WTC11 (cell line): ENCODE measurements at regions not wholly inside any gene's neighbourhood (a gene's known extent, or its start where the extent isn't known, plus 50 kb on each side); places are given as distances from the start of the nearest gene placed in this dataset.

Source experiments
- ATAC-seq: fragments of 200-7000 bp; cut with Tn5 transposase; 2 replicates; pipeline ENCODE4 v1.10.0; 2021; ENCODE audit warnings: mild to moderate bottlenecking, moderate library complexity
- CTCF ChIA-PET: fragments of 300-600 bp; sonication (Branson Sonifier 250); formaldehyde crosslinking; loops from one replicate; lab custom pipeline; 2021; ENCODE audit warnings: antibody characterized with exemption; lab: Charles Lee
- POLR2A ChIA-PET: fragments of 350-600 bp; sonication (Branson Sonifier 250); formaldehyde crosslinking; loops from one replicate; lab custom pipeline; 2021; ENCODE audit warnings: antibody characterized with exemption; lab: Charles Lee
- DNase-seq: peaks from one replicate; pipeline ENCODE4 v3.0.0; 2021; ENCODE audit warnings: low spot score
- H3K27ac Mint-ChIP-seq: 2 replicates; pipeline ENCODE4 v1.8.0; 2021; ENCODE audit warnings: mixed read lengths
- H3K27me3 Mint-ChIP-seq: 2 replicates; pipeline ENCODE4 v1.8.0; 2021; ENCODE audit warnings: low read depth, mild to moderate bottlenecking, moderate library complexity, mixed read lengths
- H3K36me3 Mint-ChIP-seq: 2 replicates; pipeline ENCODE4 v1.8.0; 2021; ENCODE audit warnings: mixed read lengths
- H3K4me1 Mint-ChIP-seq: 2 replicates; pipeline ENCODE4 v1.8.0; 2022; ENCODE audit warnings: mixed read lengths
- H3K4me3 Mint-ChIP-seq: 2 replicates; pipeline ENCODE4 v1.8.0; 2021; ENCODE audit warnings: mild to moderate bottlenecking, moderate library complexity, mixed read lengths
- H3K9me3 Mint-ChIP-seq: 2 replicates; pipeline ENCODE4 v1.8.0; 2021; ENCODE audit warnings: mixed read lengths
- AFF4 ChIP-seq: sonication (generic); formaldehyde crosslinking; IDR thresholded peaks from 2 replicates; pipeline ENCODE4 v1.8.1; 2023; ENCODE audit warnings: mild to moderate bottlenecking, missing genetic modification reagents, borderline replicate concordance
- CBFB ChIP-seq: sonication (generic); formaldehyde crosslinking; IDR thresholded peaks from 2 replicates; pipeline ENCODE4 v1.8.1; 2022; ENCODE audit warnings: mild to moderate bottlenecking, low read depth, missing genetic modification reagents
- CREB1 ChIP-seq: sonication (generic); formaldehyde crosslinking; IDR thresholded peaks from 2 replicates; pipeline ENCODE4 v1.8.0; 2023; ENCODE audit warnings: mild to moderate bottlenecking, missing genetic modification reagents
- CREM ChIP-seq: sonication (generic); formaldehyde crosslinking; IDR thresholded peaks from 2 replicates; pipeline ENCODE4 v1.8.1; 2022; ENCODE audit warnings: mild to moderate bottlenecking, missing genetic modification reagents, moderate library complexity
- CTCF ChIP-seq: fragments of 200-600 bp; IDR thresholded peaks from 2 replicates; pipeline ENCODE4 v1.8.0; 2022; ENCODE audit warnings: antibody characterized with exemption
- ESRRA ChIP-seq: sonication (generic); formaldehyde crosslinking; IDR thresholded peaks from 2 replicates; pipeline ENCODE4 v1.8.1; 2022; ENCODE audit warnings: mild to moderate bottlenecking, missing genetic modification reagents, borderline replicate concordance
- FOXJ3 ChIP-seq: sonication (generic); formaldehyde crosslinking; IDR thresholded peaks from 2 replicates; pipeline ENCODE4 v1.9.0; 2021; ENCODE audit warnings: missing genetic modification reagents, mild to moderate bottlenecking, borderline replicate concordance
- JUN ChIP-seq: sonication (generic); formaldehyde crosslinking; IDR thresholded peaks from 2 replicates; pipeline ENCODE4 v1.8.0; 2023; ENCODE audit warnings: mild to moderate bottlenecking, missing genetic modification reagents
- MAX ChIP-seq: sonication (generic); formaldehyde crosslinking; IDR thresholded peaks from 2 replicates; pipeline ENCODE4 v1.8.0; 2022; ENCODE audit warnings: mild to moderate bottlenecking, missing genetic modification reagents
- MLX ChIP-seq: sonication (generic); formaldehyde crosslinking; IDR thresholded peaks from 2 replicates; pipeline ENCODE4 v1.8.1; 2023; ENCODE audit warnings: mild to moderate bottlenecking, missing genetic modification reagents, moderate library complexity
- NFYB ChIP-seq: sonication (generic); formaldehyde crosslinking; conservative IDR thresholded peaks from 2 replicates; pipeline ENCODE4 v1.8.0; 2022; ENCODE audit warnings: low read depth, missing genetic modification reagents
- PRRX2 ChIP-seq: fragments of 250-450 bp; sonication (Bioruptor Pico); IDR thresholded peaks from 2 replicates; pipeline ENCODE4 v1.8.0; 2021; ENCODE audit warnings: mild to moderate bottlenecking
- RELA ChIP-seq: sonication (generic); formaldehyde crosslinking; IDR thresholded peaks from 2 replicates; pipeline ENCODE4 v1.8.1; 2022; ENCODE audit warnings: missing genetic modification reagents, mild to moderate bottlenecking, borderline replicate concordance
- RORB ChIP-seq: fragments of 250-450 bp; sonication (Bioruptor Pico); IDR thresholded peaks from 2 replicates; pipeline ENCODE4 v1.9.0; 2021; ENCODE audit warnings: mild to moderate bottlenecking
- USF1 ChIP-seq: sonication (generic); formaldehyde crosslinking; IDR thresholded peaks from 2 replicates; pipeline ENCODE4 v1.8.0; 2022; ENCODE audit warnings: mild to moderate bottlenecking, missing genetic modification reagents
- ZBTB43 ChIP-seq: sonication (generic); formaldehyde crosslinking; IDR thresholded peaks from 2 replicates; pipeline ENCODE4 v1.8.1; 2023; ENCODE audit warnings: mild to moderate bottlenecking, missing genetic modification reagents
- ZNF138 ChIP-seq: sonication (generic); formaldehyde crosslinking; conservative IDR thresholded peaks from 2 replicates; pipeline ENCODE4 v1.8.1; 2022; ENCODE audit warnings: mild to moderate bottlenecking, moderate library complexity, missing genetic modification reagents
- ZNF512 ChIP-seq: sonication (generic); formaldehyde crosslinking; IDR thresholded peaks from 2 replicates; pipeline ENCODE4 v1.8.1; 2022; ENCODE audit warnings: missing genetic modification reagents, borderline replicate concordance
- ZNF532 ChIP-seq: fragments of 250-450 bp; sonication (Bioruptor Pico); IDR thresholded peaks from 2 replicates; pipeline ENCODE4 v1.9.0; 2021; ENCODE audit warnings: mild to moderate bottlenecking, borderline replicate concordance

GRCh38 chr4:67104145-67104544 lies 441.2 kb downstream of the CENPC start (continued):
- TF ChIP-seq USF1 (no peak), ZNF512 (no peak), CREM (no peak), FOXJ3 (CRISPR knock-in tag) (no peak), MAX (CRISPR knock-in tag) (no peak)

GRCh38 chr4:67103001-67103747 lies 442.1 kb downstream of the CENPC start:
- no peak overlapping the region for H3K4me3 Mint-ChIP-seq
- H3K36me3 Mint-ChIP-seq = no peaks in the 10 kb centered on the region
- H3K27me3 Mint-ChIP-seq = no peaks in the 10 kb centered on the region
- POLR2A ChIA-PET = no interaction called here
- no peak for DNase-seq
- no peaks in the 10 kb centered on the region for H3K9me3 Mint-ChIP-seq
- ATAC-seq = peak; percentile 56; the same call in 1 of the 2 replicates
- peaks cover 9% of the 10 kb centered on the region for H3K4me1 Mint-ChIP-seq
- CTCF ChIA-PET = interaction anchor here (1.0 kb wide), 1 partner anchor 102 kb away, joined by 3 read pairs; no protein-coding TSS in a partner anchor
- no peak overlapping the region for H3K27ac Mint-ChIP-seq
- TF ChIP-seq JUN (CRISPR knock-in tag) (no peak), RELA (CRISPR knock-in tag) (no peak), ZBTB43 (CRISPR knock-in tag) (no peak), MLX (CRISPR knock-in tag) (no peak), ESRRA (no peak), ZNF512 (no peak), CREB1 (no peak), AFF4 (CRISPR knock-in tag) (no peak), NFYB (CRISPR knock-in tag) (no peak), ZNF138 (no peak), CBFB (CRISPR knock-in tag) (no peak), CTCF (no peak), PRRX2 (CRISPR knock-in tag) (no peak), ZNF532 (no peak), RORB (CRISPR knock-in tag) (no peak)
